ENCODE measurements at regions not wholly inside any gene's neighbourhood (a gene's known extent, or its start where the extent isn't known, plus 50 kb on each side); places are given as distances from the start of the nearest gene placed in this dataset.

- Histone ChIP-seq H3K4me3 (ENCODE audit: low read length, poor library complexity, severe bottlenecking) (no peak overlapping the region), H3K9me2 (replicated peaks; ENCODE audit: low read depth, low read length) (no peaks in the 10 kb centered on the region), H4K20me1 (ENCODE audit: insufficient read depth, low read length, poor library complexity, severe bottlenecking) (no peaks in the 10 kb centered on the region), H3K36me3 (ENCODE audit: insufficient read depth, low read length) (no peaks in the 10 kb centered on the region), H3F3A (ENCODE audit: low read depth) (no peaks in the 10 kb centered on the region), H3K4me1 (ENCODE audit: insufficient read depth, low read length, poor library complexity, severe bottlenecking) (no peaks in the 10 kb centered on the region), H3K9ac (ENCODE audit: low read depth, low read length, poor library complexity, severe bottlenecking) (no peak overlapping the region), H3K79me2 (ENCODE audit: insufficient read depth, low read length) (no peaks in the 10 kb centered on the region), H3K27me3 (ENCODE audit: insufficient read depth, low read length, poor library complexity, severe bottlenecking) (no peaks in the 10 kb centered on the region), H3K4me2 (ENCODE audit: low read depth, low read length, poor library complexity, severe bottlenecking) (no peak overlapping the region), H2AFZ (ENCODE audit: low read length) (no peak overlapping the region), H3K9me3 (ENCODE audit: insufficient read depth, low read depth, low read length) (no peaks in the 10 kb centered on the region)
- TF ChIP-seq EZH2phosphoT487 (IDR thresholded peaks at IDR 0.05; ENCODE audit: borderline replicate concordance), result no peak
- TF ChIP-seq CTCF (conservative IDR thresholded peaks at IDR 0.05; ENCODE audit: low read length), result no peak
Measured at GRCh38 chr14:22337938-22338337, 251.1 kb downstream of the DAD1 start.

GRCh38 chr14:22337521-22337920 lies 251.5 kb downstream of the DAD1 start:
- Histone ChIP-seq H3K79me2 (ENCODE audit: insufficient read depth, low read length) (no peaks in the 10 kb centered on the region), H3K27me3 (ENCODE audit: insufficient read depth, low read length, poor library complexity, severe bottlenecking) (no peaks in the 10 kb centered on the region), H3K4me1 (ENCODE audit: insufficient read depth, low read length, poor library complexity, severe bottlenecking) (no peaks in the 10 kb centered on the region), H3K9me2 (replicated peaks; ENCODE audit: low read depth, low read length) (no peaks in the 10 kb centered on the region), H3K4me2 (ENCODE audit: low read depth, low read length, poor library complexity, severe bottlenecking) (no peak overlapping the region), H3K36me3 (ENCODE audit: insufficient read depth, low read length) (no peaks in the 10 kb centered on the region), H4K20me1 (ENCODE audit: insufficient read depth, low read length, poor library complexity, severe bottlenecking) (no peaks in the 10 kb centered on the region), H3K9me3 (ENCODE audit: insufficient read depth, low read depth, low read length) (no peaks in the 10 kb centered on the region), H3F3A (ENCODE audit: low read depth) (no peaks in the 10 kb centered on the region), H3K4me3 (ENCODE audit: low read length, poor library complexity, severe bottlenecking) (no peak overlapping the region), H2AFZ (ENCODE audit: low read length) (no peak overlapping the region), H3K9ac (ENCODE audit: low read depth, low read length, poor library complexity, severe bottlenecking) (no peak overlapping the region)
- TF ChIP-seq EZH2phosphoT487 (IDR thresholded peaks at IDR 0.05; ENCODE audit: borderline replicate concordance), result no peak
- no peak for TF ChIP-seq CTCF (conservative IDR thresholded peaks at IDR 0.05; ENCODE audit: low read length)

- H3K27me3 ChIP-seq (ENCODE audit: insufficient read depth, low read length, poor library complexity, severe bottlenecking), result no peaks in the 10 kb centered on the region
- no peak overlapping the region for H3K4me2 ChIP-seq (ENCODE audit: low read depth, low read length, poor library complexity, severe bottlenecking)
- no peaks in the 10 kb centered on the region for H3F3A ChIP-seq (ENCODE audit: low read depth)
- H3K9ac ChIP-seq (ENCODE audit: low read depth, low read length, poor library complexity, severe bottlenecking), result no peak overlapping the region
- no peaks in the 10 kb centered on the region for H3K4me1 ChIP-seq (ENCODE audit: insufficient read depth, low read length, poor library complexity, severe bottlenecking)
- no peak overlapping the region for H3K4me3 ChIP-seq (ENCODE audit: low read length, poor library complexity, severe bottlenecking)
- no peak overlapping the region for H2AFZ ChIP-seq (ENCODE audit: low read length)
- H3K9me3 ChIP-seq (ENCODE audit: insufficient read depth, low read depth, low read length), result no peaks in the 10 kb centered on the region
- H3K9me2 ChIP-seq (replicated peaks; ENCODE audit: low read depth, low read length), result no peaks in the 10 kb centered on the region
- TF ChIP-seq EZH2phosphoT487 (IDR thresholded peaks at IDR 0.05; ENCODE audit: borderline replicate concordance), result no peak
- TF ChIP-seq CTCF (conservative IDR thresholded peaks at IDR 0.05; ENCODE audit: low read length), result no peak
- no peaks in the 10 kb centered on the region for H4K20me1 ChIP-seq (ENCODE audit: insufficient read depth, low read length, poor library complexity, severe bottlenecking)
- no peaks in the 10 kb centered on the region for H3K36me3 ChIP-seq (ENCODE audit: insufficient read depth, low read length)
- H3K79me2 ChIP-seq (ENCODE audit: insufficient read depth, low read length), result no peaks in the 10 kb centered on the region
Measured at GRCh38 chr14:22336031-22336430, 253.0 kb downstream of the DAD1 start.

Data from Loucy (cell line).